RWPE2 (cell line): ENCODE measurements at regions not wholly inside any gene's neighbourhood (a gene's known extent, or its start where the extent isn't known, plus 50 kb on each side); places are given as distances from the start of the nearest gene placed in this dataset.

Experiments used
- ATAC-seq: fragments of 200-7000 bp; cut with Tn5 transposase; 3 replicates; pipeline ENCODE4 v1.9.1; 2021; ENCODE audit warnings: low read depth
- DNase-seq: peaks from one replicate; pipeline ENCODE4 v3.0.0-alpha.2; 2020; ENCODE audit warnings: low spot score
- H3K27ac ChIP-seq: fragments of 450-650 bp; 2 replicates; pipeline ENCODE4 v1.5.1; 2017; ENCODE audit warnings: mild to moderate bottlenecking; ENCODE audit not compliant: poor library complexity, severe bottlenecking
- H3K27me3 ChIP-seq: fragments of 250-450 bp; sonication (Bioruptor Pico); 2 replicates; pipeline ENCODE4 v1.5.1; 2021; ENCODE audit warnings: mild to moderate bottlenecking, moderate library complexity; ENCODE audit not compliant: insufficient read depth, poor library complexity, severe bottlenecking
- H3K36me3 ChIP-seq: fragments of 250-450 bp; sonication (Bioruptor Pico); 2 replicates; pipeline ENCODE4 v1.5.1; 2020; ENCODE audit warnings: low read depth, mild to moderate bottlenecking, moderate library complexity
- H3K4me1 ChIP-seq: fragments of 250-450 bp; sonication (Bioruptor Pico); 2 replicates; pipeline ENCODE4 v1.5.1; 2021; ENCODE audit warnings: mild to moderate bottlenecking, moderate library complexity; ENCODE audit not compliant: insufficient read depth, poor library complexity, severe bottlenecking
- H3K4me3 ChIP-seq: fragments of 250-450 bp; sonication (Bioruptor Pico); 2 replicates; pipeline ENCODE4 v1.5.1; 2021; ENCODE audit warnings: mild to moderate bottlenecking, moderate library complexity; ENCODE audit not compliant: severe bottlenecking
- H3K9me3 ChIP-seq: fragments of 250-450 bp; sonication (Bioruptor Pico); 2 replicates; pipeline ENCODE4 v1.5.1; 2021; ENCODE audit warnings: mild to moderate bottlenecking, moderate library complexity; ENCODE audit not compliant: severe bottlenecking
- TF ChIP-seq, protein P1 (sequence below): fragments of 450-650 bp; IDR thresholded peaks from one replicate; pipeline ENCODE4 v1.5.1; 2017; ENCODE audit warnings: mild to moderate bottlenecking, moderate library complexity; ENCODE audit not compliant: poor library complexity, severe bottlenecking

- DNase-seq (no peak), ATAC-seq (no peak)
- Histone ChIP-seq H3K27ac (no peak overlapping the region), H3K27me3 (no peaks in the 10 kb centered on the region), H3K36me3 (no peaks in the 10 kb centered on the region), H3K4me3 (no peak overlapping the region), H3K9me3 (no peaks in the 10 kb centered on the region), H3K4me1 (no peaks in the 10 kb centered on the region)
- TF ChIP-seq, protein P1, sequence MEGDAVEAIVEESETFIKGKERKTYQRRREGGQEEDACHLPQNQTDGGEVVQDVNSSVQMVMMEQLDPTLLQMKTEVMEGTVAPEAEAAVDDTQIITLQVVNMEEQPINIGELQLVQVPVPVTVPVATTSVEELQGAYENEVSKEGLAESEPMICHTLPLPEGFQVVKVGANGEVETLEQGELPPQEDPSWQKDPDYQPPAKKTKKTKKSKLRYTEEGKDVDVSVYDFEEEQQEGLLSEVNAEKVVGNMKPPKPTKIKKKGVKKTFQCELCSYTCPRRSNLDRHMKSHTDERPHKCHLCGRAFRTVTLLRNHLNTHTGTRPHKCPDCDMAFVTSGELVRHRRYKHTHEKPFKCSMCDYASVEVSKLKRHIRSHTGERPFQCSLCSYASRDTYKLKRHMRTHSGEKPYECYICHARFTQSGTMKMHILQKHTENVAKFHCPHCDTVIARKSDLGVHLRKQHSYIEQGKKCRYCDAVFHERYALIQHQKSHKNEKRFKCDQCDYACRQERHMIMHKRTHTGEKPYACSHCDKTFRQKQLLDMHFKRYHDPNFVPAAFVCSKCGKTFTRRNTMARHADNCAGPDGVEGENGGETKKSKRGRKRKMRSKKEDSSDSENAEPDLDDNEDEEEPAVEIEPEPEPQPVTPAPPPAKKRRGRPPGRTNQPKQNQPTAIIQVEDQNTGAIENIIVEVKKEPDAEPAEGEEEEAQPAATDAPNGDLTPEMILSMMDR: no peak
Measured at GRCh38 chr11:92364177-92364576, 139.6 kb downstream of the FAT3 start.

- TF ChIP-seq, protein P1: no peak
- Histone ChIP-seq H3K27ac (no peak overlapping the region), H3K36me3 (no peaks in the 10 kb centered on the region), H3K4me3 (no peak overlapping the region), H3K9me3 (no peaks in the 10 kb centered on the region), H3K4me1 (peaks cover 9% of the 10 kb centered on the region), H3K27me3 (no peaks in the 10 kb centered on the region)
- ATAC-seq (no peak), DNase-seq (no peak)
Measured at GRCh38 chr11:92376146-92376599, 151.6 kb downstream of the FAT3 start.

DNA sequence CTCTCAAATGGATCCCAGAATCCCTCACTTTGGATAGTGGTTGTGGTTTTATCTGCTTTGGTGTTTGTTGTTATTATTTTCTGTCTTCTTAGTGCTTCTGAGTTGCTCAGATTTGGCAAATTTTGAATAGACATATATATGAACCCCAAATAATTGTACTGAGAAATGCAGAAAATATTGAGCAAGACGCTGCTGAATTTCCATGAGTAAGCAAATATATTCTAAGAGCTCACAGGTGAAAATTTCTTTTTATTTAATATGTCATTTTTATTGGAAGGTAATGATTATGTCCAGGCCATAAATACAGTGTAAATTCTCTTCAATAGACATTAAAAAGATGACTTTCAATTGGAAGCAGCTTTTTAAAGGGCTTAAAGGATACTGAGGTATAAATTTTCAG is 152.1 kb downstream of the FAT3 start:
- DNase-seq: no peak

GRCh38 chr11:92380882-92381281 is 156.3 kb downstream of the FAT3 start:
- Histone ChIP-seq H3K36me3 (no peaks in the 10 kb centered on the region), H3K9me3 (no peaks in the 10 kb centered on the region), H3K4me1 (peaks cover 21% of the 10 kb centered on the region), H3K27ac (peak overlapping the region; percentile 48), H3K4me3 (no peak overlapping the region), H3K27me3 (no peaks in the 10 kb centered on the region)
- TF ChIP-seq, protein P1: no peak
- ATAC-seq (peak; percentile 91), DNase-seq (no peak)

More for the DNA sequence above, 152.1 kb downstream of the FAT3 start:
- H3K36me3 ChIP-seq: no peaks in the 10 kb centered on the region
- H3K4me3 ChIP-seq: no peak overlapping the region
- no peaks in the 10 kb centered on the region for H3K27me3 ChIP-seq
- ATAC-seq: no peak
- H3K9me3 ChIP-seq: no peaks in the 10 kb centered on the region
- TF ChIP-seq, protein P1: no peak
- H3K4me1 ChIP-seq: peaks cover 13% of the 10 kb centered on the region
- H3K27ac ChIP-seq: no peak overlapping the region

- peaks cover 21% of the 10 kb centered on the region for H3K4me1 ChIP-seq
- H3K9me3 ChIP-seq: no peaks in the 10 kb centered on the region
- DNase-seq: no peak
- TF ChIP-seq, protein P1: no peak
- H3K27ac ChIP-seq: no peak overlapping the region
- H3K4me3 ChIP-seq: no peak overlapping the region
- no peaks in the 10 kb centered on the region for H3K36me3 ChIP-seq
- no peak for ATAC-seq
- H3K27me3 ChIP-seq: no peaks in the 10 kb centered on the region
Measured at GRCh38 chr11:92382311-92382710, 157.7 kb downstream of the FAT3 start.
